T1000 (cell line): ENCODE measurements at regions not wholly inside any gene's neighbourhood (a gene's known extent, or its start where the extent isn't known, plus 50 kb on each side); places are given as distances from the start of the nearest gene placed in this dataset.

ENCODE experiments used
- DNase-seq: peaks from one replicate; lab custom pipeline; 2025; ENCODE audit warnings: mixed read lengths; lab: John Stamatoyannopoulos, UW

DNA sequence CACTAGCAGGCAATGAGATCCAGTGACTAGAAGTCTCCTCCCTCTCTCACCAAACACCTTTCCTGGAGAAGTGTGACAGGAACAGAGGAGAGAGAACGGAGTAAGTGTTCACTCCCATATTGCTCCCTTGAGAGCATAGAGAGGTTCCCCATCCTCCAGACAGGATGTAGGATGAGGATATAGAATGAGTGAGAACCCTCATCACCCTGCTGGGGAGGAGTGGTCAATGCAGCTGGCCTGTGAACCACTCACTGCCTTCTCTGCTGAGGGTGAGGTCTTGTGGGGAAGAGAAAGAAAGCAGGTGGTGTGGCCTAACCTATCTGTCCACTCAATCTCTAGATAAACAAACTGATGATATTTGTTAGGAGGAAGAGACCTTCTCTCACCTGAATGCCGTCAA is 386.6 kb downstream of the PCDH20 start:
- no peak for DNase-seq

DNA sequence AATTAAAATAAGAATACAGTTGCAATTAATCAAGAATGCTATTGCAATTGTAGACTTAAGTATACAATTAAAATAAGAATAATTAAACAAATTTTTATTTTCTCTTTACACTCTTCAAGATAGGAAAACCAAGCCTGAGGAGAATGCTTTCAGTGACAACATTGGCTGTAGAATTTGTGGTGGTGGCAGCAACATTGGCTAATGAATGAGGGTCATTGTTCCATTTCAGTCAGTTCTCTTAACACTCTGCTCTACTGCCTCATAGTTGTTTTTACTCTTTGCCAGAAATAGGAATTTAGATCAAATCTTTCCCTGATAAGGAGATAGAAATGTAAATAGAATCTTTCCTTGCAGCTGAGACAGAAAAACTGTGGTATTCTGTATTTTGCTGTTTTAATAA is 391.6 kb downstream of the PCDH20 start:
- DNase-seq: no peak

DNA sequence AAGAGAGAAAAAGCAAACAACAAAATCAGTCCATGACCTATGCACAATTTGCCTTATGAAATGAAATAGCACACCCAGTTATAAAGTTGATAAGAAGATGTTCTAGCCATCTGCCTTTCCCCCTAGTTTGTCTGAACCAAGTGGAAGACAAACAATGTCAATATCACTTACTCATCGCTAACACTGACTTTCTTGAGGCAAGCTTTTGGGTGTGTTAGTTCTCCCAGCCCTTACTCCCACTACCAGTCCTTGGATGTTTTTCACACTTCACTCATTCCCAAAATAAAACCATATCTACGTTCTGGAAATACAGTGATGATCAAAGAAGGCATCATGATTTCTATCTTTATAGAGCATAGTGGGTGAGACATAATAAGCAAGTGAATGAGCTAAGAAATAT is 393.8 kb downstream of the PCDH20 start:
- DNase-seq: no peak

DNA sequence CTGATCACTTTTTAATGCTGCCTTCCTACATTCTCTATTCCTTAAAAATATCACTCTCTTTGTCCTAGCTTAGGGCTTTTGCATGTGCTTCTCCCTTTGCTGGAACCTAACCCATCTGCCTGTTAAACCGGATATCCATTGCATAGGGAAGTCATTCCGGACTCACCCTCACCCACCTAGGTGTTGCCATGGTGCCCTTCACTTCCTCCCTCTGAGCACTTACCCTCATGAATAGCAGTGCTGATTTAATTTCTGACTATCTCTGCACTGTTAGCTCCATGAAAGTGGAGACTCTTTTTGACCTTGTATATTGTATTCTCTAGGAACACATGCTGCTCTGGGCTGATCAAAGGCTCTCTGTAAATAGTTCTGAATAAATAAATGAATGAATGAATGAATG is 401.9 kb downstream of the PCDH20 start:
- DNase-seq: no peak

DNA sequence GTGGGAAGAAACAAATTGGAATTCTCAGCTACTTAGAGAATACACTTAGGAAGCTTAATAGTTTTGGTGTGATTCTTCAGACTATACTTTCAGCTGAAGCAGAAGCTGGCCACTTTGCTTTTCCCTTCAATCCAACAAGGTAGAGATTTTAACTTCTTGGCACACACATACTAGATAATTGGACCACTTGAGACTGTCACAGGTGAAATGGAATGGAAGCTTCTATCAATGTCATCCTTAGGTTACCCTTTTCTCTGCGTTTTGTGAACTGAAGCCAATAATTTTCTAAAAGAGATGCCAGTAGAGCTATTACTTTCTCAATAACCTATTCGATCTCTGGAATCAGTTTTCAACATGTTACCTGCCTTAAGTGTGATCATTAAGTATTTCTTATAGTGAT is 405.3 kb downstream of the PCDH20 start:
- DNase-seq: no peak

DNA sequence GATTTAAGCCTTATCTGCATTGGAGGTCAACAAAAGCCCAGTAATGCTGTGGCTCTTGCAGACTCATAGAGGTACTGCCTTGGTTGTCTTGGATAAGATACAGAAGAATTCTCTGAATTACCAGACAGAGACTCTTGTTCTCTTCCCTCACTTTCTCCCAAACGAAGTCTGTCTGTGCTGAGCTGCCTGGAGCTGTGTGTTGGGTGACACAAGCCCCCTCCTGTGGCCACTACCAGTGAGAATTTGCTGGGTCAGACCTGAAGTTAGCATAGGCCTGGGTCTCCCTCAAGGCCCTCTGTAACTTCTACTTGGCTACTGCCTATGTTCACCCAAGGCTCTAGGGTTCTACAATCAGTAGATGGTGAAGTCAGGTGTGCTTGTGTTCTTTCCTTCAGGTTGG is 413.0 kb downstream of the PCDH20 start:
- DNase-seq: no peak

DNA sequence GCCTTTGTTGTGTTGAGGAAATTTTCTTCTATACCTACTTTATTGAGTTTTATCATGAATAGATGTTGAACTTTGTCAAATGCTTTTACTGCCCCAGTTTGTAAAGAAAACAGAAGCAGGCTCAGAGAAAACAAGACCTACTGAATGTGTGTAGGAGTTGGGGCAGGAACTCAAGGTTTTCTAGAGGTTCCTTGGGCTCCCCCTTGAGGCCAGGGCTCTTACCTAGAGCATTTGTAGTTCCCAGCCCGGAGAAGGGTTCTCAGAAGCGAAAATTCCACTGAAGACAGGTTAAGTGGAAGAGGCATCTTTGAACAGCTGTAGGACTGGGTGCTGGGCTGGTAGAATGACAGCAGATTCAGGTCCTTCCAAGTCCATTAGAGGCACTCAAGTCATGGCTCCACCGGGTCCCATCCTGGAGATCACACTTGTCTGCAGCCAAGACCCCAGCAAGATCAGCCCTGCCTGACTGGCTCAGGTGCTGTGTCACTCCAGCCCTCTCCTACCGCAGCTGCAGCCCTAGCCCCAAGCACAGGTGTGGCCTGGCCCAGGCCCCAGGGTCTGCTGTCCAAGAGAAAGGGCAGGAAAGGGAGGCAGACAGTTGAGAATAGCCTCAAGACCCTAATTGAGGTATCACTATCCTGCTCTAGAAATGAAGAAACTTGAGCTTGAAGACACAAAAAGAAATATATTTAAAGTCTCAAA is 425.5 kb downstream of the PCDH20 start:
- DNase-seq: no peak

DNA sequence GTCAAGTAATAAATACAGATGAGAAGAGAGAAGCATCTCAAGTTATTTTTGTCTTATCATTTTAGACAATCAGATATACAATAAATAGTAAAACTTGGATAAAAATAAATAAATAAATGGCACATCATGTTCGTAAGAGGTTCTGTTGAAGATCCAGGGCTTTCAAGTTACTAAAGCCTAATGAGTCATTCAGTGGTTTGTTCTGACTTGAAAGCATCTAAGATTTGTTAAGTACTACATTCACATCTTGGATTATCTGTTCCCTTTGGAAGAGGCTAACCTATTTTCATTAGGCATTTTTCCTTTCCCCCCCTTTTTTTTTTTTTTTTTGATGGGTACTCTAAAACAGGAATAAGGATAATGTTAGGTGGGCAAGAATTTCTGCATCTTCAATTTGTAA is 429.3 kb downstream of the PCDH20 start:
- DNase-seq: no peak

DNA sequence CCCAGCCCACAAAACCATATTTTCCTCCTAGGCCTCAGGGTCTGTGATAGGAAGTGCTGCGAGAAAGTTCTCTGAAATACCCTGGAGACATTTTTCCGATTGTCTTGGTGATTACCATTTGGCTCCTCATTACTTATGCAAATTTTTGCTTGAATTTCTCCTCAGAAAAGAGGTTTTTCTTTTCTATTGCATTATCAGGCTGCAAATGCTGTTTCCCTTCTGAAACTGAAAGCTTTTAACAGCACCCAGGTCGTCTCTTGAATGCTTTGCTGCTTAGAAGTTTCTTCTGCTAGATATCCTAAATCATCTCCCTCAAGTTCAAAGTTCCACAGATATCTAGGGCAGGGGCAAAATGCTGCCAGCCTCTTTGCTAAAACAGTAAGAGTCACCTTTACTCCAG is 434.2 kb downstream of the PCDH20 start:
- no peak for DNase-seq

DNA sequence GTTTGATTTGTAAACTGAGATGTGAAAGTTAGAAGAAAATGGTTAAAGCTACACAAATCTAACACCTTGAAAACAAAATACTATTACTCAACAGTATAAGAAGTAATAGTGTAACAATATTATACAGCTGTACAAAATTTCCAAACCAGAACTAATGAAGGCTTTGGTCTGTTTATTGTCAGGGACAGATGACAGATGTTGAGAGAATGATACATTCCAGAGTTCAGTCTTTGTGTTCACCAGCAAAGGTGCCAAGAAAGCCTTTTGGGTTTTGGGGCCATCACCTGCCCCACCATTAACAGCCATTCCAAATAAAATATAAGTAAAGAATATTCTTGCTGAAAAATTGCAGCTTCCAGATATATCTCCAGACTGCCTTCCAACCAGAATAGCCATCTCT is 439.3 kb downstream of the PCDH20 start:
- DNase-seq: no peak

DNA sequence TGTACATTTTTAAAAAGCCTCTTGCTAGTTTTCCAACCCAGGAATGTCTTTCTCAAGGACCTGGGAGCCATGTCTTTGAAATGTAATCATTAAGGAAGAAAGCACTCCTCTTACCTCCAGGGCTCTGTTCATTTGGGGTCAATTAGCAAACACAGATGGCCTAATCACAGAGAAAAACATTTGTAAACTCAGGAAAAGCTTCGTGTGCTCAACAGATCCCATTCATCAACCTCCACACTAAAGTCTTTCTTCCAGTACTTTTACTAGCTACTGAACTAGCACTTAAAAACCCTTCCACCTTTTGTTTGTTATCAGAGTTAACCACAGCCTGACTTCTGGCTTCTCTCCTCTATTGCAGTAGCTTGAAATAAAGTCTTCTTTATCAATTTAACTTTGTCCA is 441.4 kb downstream of the PCDH20 start:
- no peak for DNase-seq

DNA sequence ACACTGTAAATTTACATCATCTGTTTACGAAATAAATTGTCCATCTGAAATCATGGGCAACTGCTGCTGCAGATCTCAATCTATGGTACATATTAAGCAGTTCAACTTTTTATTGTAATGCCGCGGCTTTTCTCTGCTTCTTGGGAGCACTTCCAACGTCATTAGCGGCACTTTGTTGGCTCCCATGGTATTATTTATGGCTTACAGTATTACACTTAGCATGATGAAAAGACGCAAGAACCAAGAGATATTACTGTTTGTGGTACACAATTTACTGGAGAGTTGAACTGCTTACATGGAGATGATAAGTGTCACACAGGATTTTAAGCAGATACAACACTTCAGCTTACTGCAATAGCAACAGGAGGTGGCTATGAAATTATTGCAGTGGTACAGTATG is 442.1 kb downstream of the PCDH20 start:
- DNase-seq: no peak

DNA sequence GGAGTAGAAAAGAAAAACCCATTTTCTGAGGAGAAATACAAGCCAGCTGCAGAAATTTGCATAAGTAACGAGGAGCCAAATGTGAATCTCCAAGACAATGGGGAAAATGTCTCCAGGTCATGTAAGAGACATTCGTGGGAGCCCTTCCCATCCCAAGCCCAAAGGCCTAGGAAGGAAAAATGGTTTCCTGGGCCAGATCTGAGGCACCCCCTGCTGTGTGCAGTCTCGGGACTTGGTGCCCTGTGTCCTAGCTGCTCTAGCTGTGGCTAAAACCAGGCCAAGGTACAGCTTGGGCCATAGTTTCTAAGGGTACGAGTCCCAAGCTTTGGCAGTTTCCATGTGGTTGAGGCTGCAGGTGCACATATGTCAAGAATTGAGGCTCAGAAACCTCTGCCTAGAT is 444.9 kb downstream of the PCDH20 start:
- no peak for DNase-seq

DNA sequence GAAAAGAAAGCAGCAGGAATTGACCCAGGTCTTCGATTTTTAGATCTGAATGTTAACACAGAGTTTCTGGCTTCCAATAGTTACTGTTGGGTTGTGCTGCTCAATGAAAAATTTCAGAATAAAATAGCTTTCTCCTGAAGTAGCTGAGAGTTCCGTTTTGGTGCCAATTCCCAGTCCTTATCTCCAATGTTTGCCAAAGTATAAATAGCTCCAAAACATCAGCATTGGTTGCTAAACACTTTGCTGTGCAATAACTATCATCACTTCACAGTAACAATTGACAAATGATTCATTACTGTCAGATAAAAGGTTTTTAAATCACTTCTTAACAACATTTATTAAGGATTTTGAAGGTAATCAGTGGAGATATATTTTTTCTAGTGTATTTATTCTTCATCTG is 446.0 kb downstream of the PCDH20 start:
- no peak for DNase-seq

DNA sequence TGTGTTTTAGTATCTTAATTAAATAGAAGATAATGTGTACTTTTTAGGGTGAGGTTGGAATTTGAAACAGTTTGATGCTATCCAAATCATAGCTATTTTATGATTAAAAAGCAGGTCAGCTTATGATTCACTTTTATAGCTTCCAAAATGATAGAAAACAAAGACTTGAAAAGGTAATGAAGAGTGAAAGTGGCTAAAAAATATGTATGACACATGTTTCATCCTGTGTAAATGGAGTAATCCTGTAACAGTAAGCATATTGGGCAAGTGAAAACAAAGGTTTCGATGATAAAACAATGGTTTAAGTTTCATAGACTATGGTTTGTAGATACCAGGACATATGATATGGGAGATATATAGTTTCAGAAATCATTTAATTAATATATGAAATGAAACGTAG is 456.2 kb downstream of the PCDH20 start:
- DNase-seq: no peak

DNA sequence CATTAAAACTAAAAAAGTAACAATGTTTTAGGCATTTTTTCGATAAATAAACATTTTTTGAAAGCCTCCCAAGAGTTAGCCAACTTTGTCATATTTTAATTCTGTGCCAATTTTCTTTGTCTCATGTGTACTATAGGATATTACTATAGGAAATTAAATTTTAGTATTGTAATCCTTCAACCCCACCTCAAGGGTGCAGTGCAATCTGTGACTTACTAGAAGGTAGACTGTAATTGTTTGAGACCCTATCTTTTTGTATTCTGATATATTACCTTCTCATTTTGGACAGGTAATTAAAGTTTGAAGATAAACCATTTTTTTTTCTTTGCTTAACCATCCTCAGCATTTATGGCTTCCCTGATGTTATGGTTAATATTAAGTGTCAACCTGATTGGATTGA is 457.8 kb downstream of the PCDH20 start:
- DNase-seq: no peak

DNA sequence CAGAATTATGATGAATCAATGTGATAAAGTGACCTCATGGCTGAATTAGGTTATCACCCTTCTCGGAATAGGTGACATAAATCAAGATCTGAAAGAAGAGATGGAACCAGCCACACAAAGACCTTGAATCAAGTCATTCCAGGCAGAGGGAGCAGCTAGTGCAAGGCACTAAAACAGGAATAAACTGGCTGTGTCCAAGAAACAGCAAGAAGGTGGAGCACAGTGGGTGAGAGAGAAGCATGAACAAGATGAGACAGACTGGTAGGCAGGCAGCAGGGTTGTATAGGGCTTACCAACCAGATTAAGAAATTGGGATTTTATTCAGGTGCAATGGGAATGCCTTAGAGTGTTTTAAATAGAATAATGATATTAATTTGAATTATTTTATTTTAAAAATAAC is 470.3 kb downstream of the PCDH20 start:
- DNase-seq: no peak

DNA sequence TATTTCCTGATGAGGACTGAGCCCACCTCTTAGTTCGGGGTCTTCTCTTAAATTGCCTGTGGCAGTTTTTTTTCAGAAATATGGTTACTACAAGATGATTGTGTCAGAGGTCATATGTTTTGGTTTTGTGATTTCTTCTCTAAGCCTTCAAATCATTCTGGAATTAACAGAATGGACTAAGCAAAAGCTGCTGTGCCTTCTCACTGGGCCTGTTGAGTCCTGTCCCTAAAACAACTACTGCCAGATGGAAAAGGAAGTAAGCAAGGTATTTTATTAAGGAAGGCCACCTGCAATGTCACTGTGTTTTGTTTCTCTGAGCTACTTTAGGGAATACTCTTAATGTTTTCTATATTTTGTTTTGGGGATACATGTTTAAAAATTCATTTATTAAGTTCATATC is 470.8 kb downstream of the PCDH20 start:
- DNase-seq: no peak

DNA sequence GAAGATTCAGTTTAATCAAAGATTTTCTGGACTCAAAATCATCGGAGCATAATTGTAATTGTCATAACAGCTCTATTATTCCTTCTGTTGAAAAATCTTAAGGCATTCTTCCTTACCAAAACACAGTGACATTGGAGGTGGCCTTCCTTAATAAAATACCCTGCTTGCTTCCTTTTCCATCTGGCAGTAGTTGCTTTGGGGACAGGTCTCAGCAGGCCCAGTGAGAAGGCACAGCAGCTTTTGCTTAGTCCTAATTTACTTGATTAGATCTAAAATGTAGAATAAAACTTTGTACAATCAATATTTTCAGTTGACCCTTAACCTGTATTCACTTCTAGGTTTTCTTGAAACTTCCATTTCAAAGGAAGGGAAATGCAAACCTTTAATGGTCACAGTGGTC is 471.6 kb downstream of the PCDH20 start:
- DNase-seq: no peak

DNA sequence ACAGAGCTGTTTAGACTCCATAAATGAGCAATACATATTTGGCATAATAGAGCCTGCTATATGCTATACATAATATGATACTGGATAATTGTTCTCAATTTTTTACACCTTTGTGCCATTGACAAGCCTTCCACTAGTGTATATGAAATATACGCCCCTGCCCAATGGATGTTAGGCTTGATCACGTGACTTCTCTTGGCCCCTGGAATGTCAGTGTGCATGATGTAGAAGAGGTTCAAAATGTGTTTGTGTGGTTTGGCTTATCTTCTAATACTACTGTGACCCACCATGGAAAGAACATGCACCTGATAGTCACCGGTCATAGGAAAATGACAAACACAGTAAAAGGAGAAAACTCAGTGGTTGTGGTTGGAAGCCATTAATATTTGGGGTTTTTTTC is 479.4 kb downstream of the PCDH20 start:
- DNase-seq: no peak

DNA sequence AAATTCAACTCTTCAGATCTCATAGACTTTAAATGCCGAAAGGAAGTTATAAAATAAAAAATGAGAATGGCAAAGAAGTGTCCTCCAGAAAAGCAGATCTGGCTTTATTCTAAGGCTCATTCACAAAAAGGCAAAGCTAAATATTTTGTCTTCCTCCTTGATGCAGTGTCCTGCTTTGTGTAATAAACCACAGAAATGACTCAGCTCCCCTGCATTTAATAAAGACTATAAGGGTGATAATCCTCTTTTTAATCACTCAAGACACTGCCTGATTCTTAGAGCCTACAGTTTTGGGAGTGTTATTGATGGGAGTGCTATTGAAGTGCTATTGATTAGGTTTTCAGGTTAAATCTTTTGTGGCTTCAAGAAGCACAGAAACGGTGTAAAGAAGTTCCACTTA is 482.0 kb downstream of the PCDH20 start:
- no peak for DNase-seq

DNA sequence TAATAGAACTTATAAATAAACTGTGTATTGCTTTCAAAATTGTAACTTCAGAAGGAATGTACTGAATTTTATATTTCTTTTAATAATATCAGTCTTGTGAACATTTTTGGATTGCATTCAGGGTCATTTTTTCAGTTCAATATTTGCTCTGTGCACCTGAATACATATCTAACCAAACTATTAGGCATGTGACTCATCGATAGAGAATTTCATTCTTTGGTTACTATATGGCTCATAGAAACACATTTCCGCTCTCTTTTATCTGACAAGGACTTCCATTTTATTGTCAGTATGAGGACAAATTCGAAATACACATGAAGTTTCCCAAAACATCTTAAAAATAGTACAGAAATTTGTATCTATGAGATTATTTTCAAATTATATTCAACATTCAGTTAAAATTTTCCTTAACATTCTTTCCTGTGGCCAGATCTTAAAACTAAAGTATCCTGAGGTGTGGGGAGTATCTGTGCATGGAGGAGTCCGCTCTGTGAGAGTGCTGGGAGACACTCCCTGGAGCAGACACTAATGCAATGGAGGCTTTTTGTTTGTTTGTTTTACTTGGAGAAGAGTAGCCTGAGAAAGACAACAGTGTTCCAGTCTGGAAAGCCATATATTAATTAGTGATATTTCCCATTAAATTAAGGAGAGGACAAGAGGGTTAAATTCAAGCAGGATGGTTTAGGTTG is 483.6 kb downstream of the PCDH20 start:
- DNase-seq: no peak

DNA sequence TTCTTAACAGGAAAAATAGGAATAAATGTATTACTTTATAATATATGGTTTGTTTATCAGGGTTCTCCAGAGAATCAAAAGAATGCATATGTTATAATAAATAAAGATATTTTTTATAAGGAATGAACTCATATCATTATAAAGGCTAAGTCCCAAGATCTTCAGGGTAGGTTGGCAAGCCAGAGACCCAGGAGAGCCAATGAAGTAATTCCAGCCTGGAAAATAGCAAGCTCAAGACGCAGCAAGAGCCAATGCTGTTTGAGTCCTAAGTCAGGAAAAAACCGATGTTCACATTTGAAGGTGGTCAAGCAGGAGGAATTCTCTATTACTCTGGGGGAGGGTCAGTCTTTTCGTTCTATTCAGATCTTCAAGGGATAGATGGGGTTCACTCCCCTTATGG is 490.0 kb downstream of the PCDH20 start:
- no peak for DNase-seq

DNA sequence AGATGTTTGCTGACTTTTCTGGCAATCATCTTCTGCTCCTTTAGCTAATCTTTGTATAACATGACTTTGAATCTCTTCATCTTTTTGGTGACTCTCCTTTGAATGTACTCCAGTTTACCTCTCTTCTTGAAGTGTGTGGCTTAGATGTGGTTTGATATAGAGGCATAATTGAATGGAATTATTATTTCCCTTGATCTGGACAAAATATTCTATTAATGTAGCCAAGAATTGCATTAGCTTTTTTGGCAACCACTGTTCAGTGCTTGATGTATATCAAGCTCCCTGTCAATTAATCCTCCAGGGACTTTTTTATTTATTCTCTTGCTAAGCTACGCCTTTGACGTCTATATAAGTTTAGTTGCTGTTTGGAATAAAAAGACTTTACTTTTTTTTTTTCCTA is 490.8 kb downstream of the PCDH20 start:
- DNase-seq: no peak
